Vagina (tissue), 2 donors: ENCODE measurements at regions not wholly inside any gene's neighbourhood (a gene's known extent, or its start where the extent isn't known, plus 50 kb on each side); places are given as distances from the start of the nearest gene placed in this dataset.
"Not testable (repeated sequence)": the region's sequence is repeated elsewhere in the genome, so short reads cannot be mapped to it uniquely, and the experiment has no call there.

Experiments used
- DNase-seq, 2 donors: peaks; one replicate each; pipeline ENCODE4 v3.0.0-alpha.2; 2017; ENCODE audit errors: extremely low spot score in 2 of 2
- H3K27ac ChIP-seq: fragments of 200-600 bp; sonication (generic); one replicate; pipeline ENCODE4 v1.5.1; 2019
- H3K27me3 ChIP-seq: fragments of 200-600 bp; sonication (generic); one replicate; pipeline ENCODE4 v1.5.1; 2019
- H3K36me3 ChIP-seq, 2 donors: fragments of 200-600 bp; sonication (generic); one replicate each; pipeline ENCODE4 v1.5.1; 2017 to 2019
- H3K4me1 ChIP-seq: fragments of 200-600 bp; sonication (generic); one replicate; pipeline ENCODE4 v1.5.1; 2019
- H3K4me3 ChIP-seq, 2 donors: fragments of 200-600 bp; sonication (generic); 1 replicate in 1 of 2; 2 replicates in 1 of 2; pipeline ENCODE4 v1.5.1; 2016 to 2019
- H3K9me3 ChIP-seq: fragments of 200-600 bp; sonication (generic); one replicate; pipeline ENCODE4 v1.5.1; 2019
- CTCF ChIP-seq, 3 experiments: fragments of 450-650 bp in 2 of 3; fragments of 200-600 bp in 1 of 3; sonication (generic) in 1 of 3; IDR thresholded peaks; one replicate each; pipeline ENCODE4 v1.5.1; 2017 to 2019; ENCODE audit warnings: antibody characterized with exemption in 3 of 3, mild to moderate bottlenecking in 2 of 3, moderate library complexity in 2 of 3
- POLR2A ChIP-seq, 2 donors: fragments of 450-650 bp; IDR thresholded peaks; one replicate each; pipeline ENCODE4 v1.6.1; 2017; ENCODE audit warnings: antibody characterized with exemption in 2 of 2, mild to moderate bottlenecking in 2 of 2, moderate library complexity in 2 of 2
- POLR2AphosphoS5 ChIP-seq, 2 donors: sonication (generic); formaldehyde crosslinking; IDR thresholded peaks; one replicate each; pipeline ENCODE4 v1.9.0; 2017; ENCODE audit warnings: antibody characterized with exemption in 2 of 2, mild to moderate bottlenecking in 2 of 2, low read depth in 1 of 2; ENCODE audit not compliant: insufficient read depth in 1 of 2
- intact Hi-C: fragments of 100-400 bp; cut with DNase I; formaldehyde crosslinking; loops from one replicate; pipeline ENCODE4 v1.15.1; 2023

GRCh38 chr7:53358269-53358668 lies 322.8 kb downstream of the POM121L12 start:
- Histone ChIP-seq H3K4me3 (no peak overlapping the region), H3K27me3 (no peaks in the 10 kb centered on the region), H3K36me3 (no peaks in the 10 kb centered on the region), H3K9me3 (no peaks in the 10 kb centered on the region), H3K4me1 (no peaks in the 10 kb centered on the region), H3K27ac (no peak overlapping the region)
- TF ChIP-seq POLR2A (IDR thresholded peaks at IDR 0.05) (no peak), CTCF (IDR thresholded peaks at IDR 0.05) (no peak), POLR2AphosphoS5 (IDR thresholded peaks at IDR 0.05; ENCODE audit: insufficient read depth in 1 of 2, low read depth in 1 of 2) (no peak)
- intact Hi-C loops = no loop called here
- no peak for DNase-seq

GRCh38 chr7:53383131-53383530 lies 347.7 kb downstream of the POM121L12 start:
- intact Hi-C loops = no loop called here
- Histone ChIP-seq H3K4me3 (no peak overlapping the region), H3K27ac (no peak overlapping the region), H3K4me1 (no peaks in the 10 kb centered on the region), H3K27me3 (no peaks in the 10 kb centered on the region), H3K36me3 (no peaks in the 10 kb centered on the region), H3K9me3 (no peaks in the 10 kb centered on the region)
- DNase-seq = no peak
- TF ChIP-seq CTCF (IDR thresholded peaks at IDR 0.05) (no peak), POLR2A (IDR thresholded peaks at IDR 0.05) (no peak), POLR2AphosphoS5 (IDR thresholded peaks at IDR 0.05; ENCODE audit: insufficient read depth in 1 of 2, low read depth in 1 of 2) (no peak)

- H3K36me3 ChIP-seq, H3K4me1 ChIP-seq, H3K4me3 ChIP-seq, DNase-seq, intact Hi-C loops, H3K9me3 ChIP-seq, H3K27me3 ChIP-seq, H3K27ac ChIP-seq: not testable (repeated sequence)
Measured at GRCh38 chr7:53385239-53385638, 349.8 kb downstream of the POM121L12 start.

GRCh38 chr7:53387515-53387914 lies 352.1 kb downstream of the POM121L12 start:
- Histone ChIP-seq H3K36me3 (no peaks in the 10 kb centered on the region), H3K27ac (no peak overlapping the region), H3K9me3 (no peaks in the 10 kb centered on the region), H3K4me3 (no peak overlapping the region), H3K27me3 (no peaks in the 10 kb centered on the region), H3K4me1 (no peaks in the 10 kb centered on the region)
- TF ChIP-seq POLR2A (IDR thresholded peaks at IDR 0.05) = no peak
- TF ChIP-seq CTCF (IDR thresholded peaks at IDR 0.05) = no peak
- no peak for TF ChIP-seq POLR2AphosphoS5 (IDR thresholded peaks at IDR 0.05; ENCODE audit: insufficient read depth in 1 of 2, low read depth in 1 of 2)
- no peak for DNase-seq
- intact Hi-C loops = no loop called here

GRCh38 chr7:53397911-53398310 lies 362.5 kb downstream of the POM121L12 start:
- no peak for TF ChIP-seq POLR2A (IDR thresholded peaks at IDR 0.05)
- no peak for TF ChIP-seq POLR2AphosphoS5 (IDR thresholded peaks at IDR 0.05; ENCODE audit: insufficient read depth in 1 of 2, low read depth in 1 of 2)
- no peak for TF ChIP-seq CTCF (IDR thresholded peaks at IDR 0.05)
- H3K36me3 ChIP-seq = no peaks in the 10 kb centered on the region
- intact Hi-C loops = no loop called here
- H3K4me3 ChIP-seq = no peak overlapping the region
- no peaks in the 10 kb centered on the region for H3K9me3 ChIP-seq
- H3K27ac ChIP-seq = no peak overlapping the region
- no peaks in the 10 kb centered on the region for H3K27me3 ChIP-seq
- H3K4me1 ChIP-seq = no peaks in the 10 kb centered on the region
- DNase-seq = no peak

GRCh38 chr7:53398566-53398965 lies 363.1 kb downstream of the POM121L12 start:
- Histone ChIP-seq H3K27me3 (no peaks in the 10 kb centered on the region), H3K27ac (no peak overlapping the region), H3K36me3 (no peaks in the 10 kb centered on the region), H3K4me1 (no peaks in the 10 kb centered on the region), H3K9me3 (no peaks in the 10 kb centered on the region), H3K4me3 (no peak overlapping the region)
- no peak for TF ChIP-seq POLR2AphosphoS5 (IDR thresholded peaks at IDR 0.05; ENCODE audit: insufficient read depth in 1 of 2, low read depth in 1 of 2)
- no peak for TF ChIP-seq POLR2A (IDR thresholded peaks at IDR 0.05)
- TF ChIP-seq CTCF (IDR thresholded peaks at IDR 0.05) = no peak
- no peak for DNase-seq
- intact Hi-C loops = no loop called here
